Cardiac muscle cell (in vitro differentiated cells and primary cell): ENCODE measurements at regions not wholly inside any gene's neighbourhood (a gene's known extent, or its start where the extent isn't known, plus 50 kb on each side); places are given as distances from the start of the nearest gene placed in this dataset.

Source experiments
- DNase-seq, 2 donors: peaks; one replicate each; pipeline versions ENCODE4 v3.0.0 to v3.0.0-alpha.2; 2010 to 2017; ENCODE audit warnings: low read depth in 1 of 2, low spot score in 1 of 2
- H3K27ac ChIP-seq: fragments of 200-600 bp; sonication (generic); 2 replicates; pipeline ENCODE4 v1.5.1; 2016
- H3K27me3 ChIP-seq: fragments of 200-600 bp; sonication (generic); 2 replicates; pipeline ENCODE4 v1.6.0; 2016; ENCODE audit warnings: control low read depth
- H3K36me3 ChIP-seq: fragments of 200-600 bp; sonication (generic); 2 replicates; pipeline ENCODE4 v1.5.1; 2016; ENCODE audit warnings: control low read depth
- H3K4me1 ChIP-seq: fragments of 200-600 bp; sonication (generic); 2 replicates; pipeline ENCODE4 v1.8.1; 2017; ENCODE audit warnings: low read depth, mild to moderate bottlenecking, mixed run types
- H3K4me3 ChIP-seq: fragments of 200-600 bp; sonication (generic); 2 replicates; pipeline ENCODE4 v1.5.1; 2016; ENCODE audit warnings: mild to moderate bottlenecking
- H3K9me3 ChIP-seq: fragments of 200-600 bp; sonication (generic); 2 replicates; pipeline ENCODE4 v1.5.1; 2017; ENCODE audit warnings: low read depth, mild to moderate bottlenecking, control low read depth
- CTCF ChIP-seq: IDR thresholded peaks from 2 replicates; pipeline ENCODE4 v1.5.1; 2012; ENCODE audit warnings: low read depth, mild to moderate bottlenecking, low read length

- no peak for TF ChIP-seq CTCF
- DNase-seq = no peak
- no peak overlapping the region for H3K4me3 ChIP-seq
- peaks cover 23% of the 10 kb centered on the region for H3K4me1 ChIP-seq
- no peaks in the 10 kb centered on the region for H3K9me3 ChIP-seq
- H3K27me3 ChIP-seq = no peaks in the 10 kb centered on the region
- no peak overlapping the region for H3K27ac ChIP-seq
- no peaks in the 10 kb centered on the region for H3K36me3 ChIP-seq
These were observed 144.9 kb downstream of the PRL start for GRCh38 chr6:22151892-22152291.

GRCh38 chr6:22152841-22153240 is 144.0 kb downstream of the PRL start:
- DNase-seq = no peak
- no peak overlapping the region for H3K27ac ChIP-seq
- no peaks in the 10 kb centered on the region for H3K9me3 ChIP-seq
- no peak for TF ChIP-seq CTCF
- H3K36me3 ChIP-seq = no peaks in the 10 kb centered on the region
- H3K4me3 ChIP-seq = no peak overlapping the region
- peaks cover 23% of the 10 kb centered on the region for H3K4me1 ChIP-seq
- H3K27me3 ChIP-seq = no peaks in the 10 kb centered on the region

GRCh38 chr6:22153384-22154158 is 143.3 kb downstream of the PRL start:
- Histone ChIP-seq H3K4me1 (peaks cover 16% of the 10 kb centered on the region), H3K9me3 (no peaks in the 10 kb centered on the region), H3K27ac (no peak overlapping the region), H3K27me3 (no peaks in the 10 kb centered on the region), H3K36me3 (no peaks in the 10 kb centered on the region), H3K4me3 (no peak overlapping the region)
- TF ChIP-seq CTCF = no peak
- no peak for DNase-seq

- no peak for TF ChIP-seq CTCF
- Histone ChIP-seq H3K27me3 (no peaks in the 10 kb centered on the region), H3K36me3 (no peaks in the 10 kb centered on the region), H3K27ac (no peak overlapping the region), H3K9me3 (no peaks in the 10 kb centered on the region), H3K4me3 (no peak overlapping the region), H3K4me1 (peaks cover 4% of the 10 kb centered on the region)
- no peak for DNase-seq
These were observed 141.3 kb downstream of the PRL start for GRCh38 chr6:22155551-22155950.

- no peak overlapping the region for H3K4me3 ChIP-seq
- H3K27me3 ChIP-seq = no peaks in the 10 kb centered on the region
- DNase-seq = no peak
- H3K36me3 ChIP-seq = no peaks in the 10 kb centered on the region
- H3K4me1 ChIP-seq = peaks cover 4% of the 10 kb centered on the region
- H3K27ac ChIP-seq = no peak overlapping the region
- no peaks in the 10 kb centered on the region for H3K9me3 ChIP-seq
- TF ChIP-seq CTCF = no peak
These were observed 139.6 kb downstream of the PRL start for GRCh38 chr6:22157233-22157632.
